ENCODE measurements at regions not wholly inside any gene's neighbourhood (a gene's known extent, or its start where the extent isn't known, plus 50 kb on each side); places are given as distances from the start of the nearest gene placed in this dataset.

GRCh38 chr5:99775189-99775588 is 760.0 kb upstream of the FAM174A start:
- Histone ChIP-seq H3K4me3 (ENCODE audit: severe bottlenecking) (no peak overlapping the region), H3K27ac (ENCODE audit: poor library complexity, severe bottlenecking) (no peak overlapping the region), H3K9me3 (ENCODE audit: severe bottlenecking) (no peaks in the 10 kb centered on the region), H3K27me3 (ENCODE audit: insufficient read depth, poor library complexity, severe bottlenecking) (no peaks in the 10 kb centered on the region), H3K4me1 (ENCODE audit: insufficient read depth, poor library complexity, severe bottlenecking) (peaks cover 7% of the 10 kb centered on the region), H3K36me3 (ENCODE audit: low read depth) (no peaks in the 10 kb centered on the region)
- ATAC-seq (ENCODE audit: low read depth) = no peak
- no peak for TF ChIP-seq CTCF (IDR thresholded peaks at IDR 0.05; ENCODE audit: poor library complexity, severe bottlenecking)
- no peak for DNase-seq (ENCODE audit: low spot score)

DNA sequence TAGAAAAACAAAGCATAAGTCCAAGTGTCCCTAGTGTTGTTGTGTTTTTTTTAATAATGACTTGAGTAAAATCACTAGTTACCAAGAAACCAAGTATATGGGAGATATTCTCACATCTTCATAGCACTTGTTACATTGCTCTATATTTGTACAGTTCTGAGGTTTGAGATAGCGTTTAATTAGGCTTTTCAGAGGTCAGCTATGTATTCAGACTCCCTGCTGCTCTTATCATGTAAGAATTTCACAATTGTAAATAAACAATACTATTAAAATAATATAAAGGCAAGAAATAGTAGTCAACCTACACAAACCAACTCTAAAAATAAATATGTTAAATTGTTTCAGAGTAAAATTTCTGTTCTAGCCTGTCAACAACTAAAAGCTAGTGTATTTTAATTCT is 761.9 kb upstream of the FAM174A start:
- no peaks in the 10 kb centered on the region for H3K36me3 ChIP-seq (ENCODE audit: low read depth)
- no peaks in the 10 kb centered on the region for H3K27me3 ChIP-seq (ENCODE audit: insufficient read depth, poor library complexity, severe bottlenecking)
- ATAC-seq (ENCODE audit: low read depth) (no peak), DNase-seq (ENCODE audit: low spot score) (no peak)
- no peak overlapping the region for H3K27ac ChIP-seq (ENCODE audit: poor library complexity, severe bottlenecking)
- H3K4me1 ChIP-seq (ENCODE audit: insufficient read depth, poor library complexity, severe bottlenecking) = peaks cover 7% of the 10 kb centered on the region
- no peak overlapping the region for H3K4me3 ChIP-seq (ENCODE audit: severe bottlenecking)
- TF ChIP-seq CTCF (IDR thresholded peaks at IDR 0.05; ENCODE audit: poor library complexity, severe bottlenecking) = no peak
- no peaks in the 10 kb centered on the region for H3K9me3 ChIP-seq (ENCODE audit: severe bottlenecking)

- Histone ChIP-seq H3K4me3 (ENCODE audit: severe bottlenecking) (no peak overlapping the region), H3K36me3 (ENCODE audit: low read depth) (no peaks in the 10 kb centered on the region), H3K27ac (ENCODE audit: poor library complexity, severe bottlenecking) (no peak overlapping the region), H3K27me3 (ENCODE audit: insufficient read depth, poor library complexity, severe bottlenecking) (no peaks in the 10 kb centered on the region), H3K4me1 (ENCODE audit: insufficient read depth, poor library complexity, severe bottlenecking) (peaks cover 7% of the 10 kb centered on the region), H3K9me3 (ENCODE audit: severe bottlenecking) (no peaks in the 10 kb centered on the region)
- no peak for DNase-seq (ENCODE audit: low spot score)
- peak; percentile 48; the same call in 2 of the 3 replicates for ATAC-seq (ENCODE audit: low read depth)
- TF ChIP-seq CTCF (IDR thresholded peaks at IDR 0.05; ENCODE audit: poor library complexity, severe bottlenecking) = no peak
Measured at GRCh38 chr5:99771296-99771695, 763.9 kb upstream of the FAM174A start.

DNA sequence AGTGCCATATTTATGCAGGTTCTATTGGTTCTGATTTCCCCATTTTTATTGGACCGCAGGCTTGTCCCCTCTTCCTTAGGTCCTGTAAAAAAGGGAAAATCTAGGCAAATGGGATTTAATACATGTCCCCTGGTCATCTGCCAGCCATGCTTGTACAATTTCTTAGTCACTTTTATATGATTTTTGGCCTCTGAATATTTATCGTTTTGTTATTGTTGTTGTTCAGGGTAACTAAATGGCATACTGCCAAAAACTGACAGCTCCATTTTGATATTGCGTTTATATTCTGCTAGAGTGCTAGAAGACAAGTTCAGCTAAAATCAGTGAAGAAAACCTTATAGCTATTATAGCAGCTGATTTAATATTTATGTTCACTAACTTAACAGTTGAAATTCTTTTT is 770.2 kb upstream of the FAM174A start:
- no peak overlapping the region for H3K27ac ChIP-seq (ENCODE audit: poor library complexity, severe bottlenecking)
- H3K9me3 ChIP-seq (ENCODE audit: severe bottlenecking) = no peaks in the 10 kb centered on the region
- no peaks in the 10 kb centered on the region for H3K4me1 ChIP-seq (ENCODE audit: insufficient read depth, poor library complexity, severe bottlenecking)
- no peak overlapping the region for H3K4me3 ChIP-seq (ENCODE audit: severe bottlenecking)
- TF ChIP-seq CTCF (IDR thresholded peaks at IDR 0.05; ENCODE audit: poor library complexity, severe bottlenecking) = no peak
- ATAC-seq (ENCODE audit: low read depth) (no peak), DNase-seq (ENCODE audit: low spot score) (no peak)
- H3K27me3 ChIP-seq (ENCODE audit: insufficient read depth, poor library complexity, severe bottlenecking) = no peaks in the 10 kb centered on the region
- H3K36me3 ChIP-seq (ENCODE audit: low read depth) = no peaks in the 10 kb centered on the region

- no peak overlapping the region for H3K4me3 ChIP-seq (ENCODE audit: severe bottlenecking)
- no peaks in the 10 kb centered on the region for H3K36me3 ChIP-seq (ENCODE audit: low read depth)
- H3K27me3 ChIP-seq (ENCODE audit: insufficient read depth, poor library complexity, severe bottlenecking) = no peaks in the 10 kb centered on the region
- TF ChIP-seq CTCF (IDR thresholded peaks at IDR 0.05; ENCODE audit: poor library complexity, severe bottlenecking) = no peak
- no peaks in the 10 kb centered on the region for H3K4me1 ChIP-seq (ENCODE audit: insufficient read depth, poor library complexity, severe bottlenecking)
- no peak overlapping the region for H3K27ac ChIP-seq (ENCODE audit: poor library complexity, severe bottlenecking)
- DNase-seq (ENCODE audit: low spot score) = no peak
- ATAC-seq (ENCODE audit: low read depth) = no peak
- H3K9me3 ChIP-seq (ENCODE audit: severe bottlenecking) = no peaks in the 10 kb centered on the region
Measured at GRCh38 chr5:99763021-99763774, 772.0 kb upstream of the FAM174A start.
